GM23338 (cell line): ENCODE measurements at regions not wholly inside any gene's neighbourhood (a gene's known extent, or its start where the extent isn't known, plus 50 kb on each side); places are given as distances from the start of the nearest gene placed in this dataset.

Experiments
- ATAC-seq: fragments of 200-7000 bp; cut with Tn5 transposase; 3 replicates; pipeline ENCODE4 v1.9.1; 2020
- DNase-seq: peaks from one replicate; pipeline ENCODE4 v3.0.0-alpha.2; 2015; ENCODE audit warnings: low spot score
- H2AFZ ChIP-seq: fragments of 200-600 bp; sonication (generic); 2 replicates; pipeline ENCODE4 v1.8.0; 2016; ENCODE audit warnings: antibody characterized with exemption, mild to moderate bottlenecking, moderate library complexity
- H3F3A ChIP-seq: fragments of 200-600 bp; sonication (generic); replicated peaks from 2 replicates; pipeline ENCODE4 v1.8.0; 2017; ENCODE audit warnings: antibody characterized with exemption, mixed run types, low read depth
- H3K27ac ChIP-seq: fragments of 200-600 bp; sonication (generic); 2 replicates; pipeline ENCODE4 v1.6.1; 2016; ENCODE audit warnings: low read depth
- H3K27me3 ChIP-seq: fragments of 200-600 bp; sonication (generic); 2 replicates; pipeline ENCODE4 v1.8.0; 2016; ENCODE audit warnings: mild to moderate bottlenecking, mixed run types, moderate library complexity; ENCODE audit not compliant: insufficient read depth
- H3K36me3 ChIP-seq: fragments of 200-600 bp; sonication (generic); 2 replicates; pipeline ENCODE4 v1.8.0; 2016; ENCODE audit warnings: mild to moderate bottlenecking; ENCODE audit not compliant: insufficient read depth
- H3K4me1 ChIP-seq: fragments of 200-600 bp; sonication (generic); 2 replicates; pipeline ENCODE4 v1.8.0; 2016; ENCODE audit warnings: mild to moderate bottlenecking, moderate library complexity; ENCODE audit not compliant: insufficient read depth
- H3K4me2 ChIP-seq: fragments of 200-600 bp; sonication (generic); 2 replicates; pipeline ENCODE4 v1.7.1; 2017; ENCODE audit warnings: mixed run types
- H3K4me3 ChIP-seq: fragments of 200-600 bp; sonication (generic); 2 replicates; pipeline ENCODE4 v1.6.1; 2016; ENCODE audit warnings: mixed run types
- H3K79me2 ChIP-seq: fragments of 200-600 bp; sonication (generic); replicated peaks from 2 replicates; pipeline ENCODE4 v1.8.0; 2017; ENCODE audit warnings: mild to moderate bottlenecking; ENCODE audit not compliant: insufficient read depth
- H3K9me2 ChIP-seq: fragments of 200-600 bp; sonication (generic); 2 replicates; pipeline ENCODE4 v1.8.0; 2017; ENCODE audit not compliant: insufficient read depth
- H4K20me1 ChIP-seq: fragments of 200-600 bp; sonication (generic); replicated peaks from 2 replicates; pipeline ENCODE4 v1.8.0; 2017; ENCODE audit warnings: mild to moderate bottlenecking; ENCODE audit not compliant: insufficient read depth
- H3K27ac Mint-ChIP-seq: 2 replicates; pipeline ENCODE4 v1.8.0; 2020; ENCODE audit warnings: inconsistent platforms, mild to moderate bottlenecking, moderate library complexity, mixed read lengths
- H3K27me3 Mint-ChIP-seq: 3 replicates; pipeline ENCODE4 v1.8.0; 2022; ENCODE audit warnings: low read depth, mild to moderate bottlenecking, moderate library complexity, mixed read lengths, inconsistent platforms; ENCODE audit not compliant: insufficient read depth, poor library complexity
- H3K36me3 Mint-ChIP-seq: 3 replicates; pipeline ENCODE4 v1.8.0; 2021; ENCODE audit warnings: low read depth, mild to moderate bottlenecking, inconsistent platforms, moderate library complexity, mixed read lengths
- H3K4me1 Mint-ChIP-seq: 3 replicates; pipeline ENCODE4 v1.8.0; 2020; ENCODE audit warnings: mild to moderate bottlenecking, inconsistent platforms, mixed read lengths
- H3K4me3 Mint-ChIP-seq: 3 replicates; pipeline ENCODE4 v1.8.0; 2021; ENCODE audit warnings: moderate library complexity, mild to moderate bottlenecking, inconsistent platforms, mixed read lengths
- H3K9me3 Mint-ChIP-seq: 3 replicates; pipeline ENCODE4 v1.8.0; 2020; ENCODE audit warnings: moderate library complexity, mild to moderate bottlenecking, inconsistent platforms, mixed read lengths
- CREB1 ChIP-seq: fragments of 250-450 bp; sonication (Bioruptor Pico); IDR thresholded peaks from 2 replicates; pipeline ENCODE4 v1.5.0; 2020; ENCODE audit warnings: low read depth, mild to moderate bottlenecking, moderate library complexity
- ETS1 ChIP-seq: IDR thresholded peaks from 2 replicates; pipeline ENCODE4 v1.6.1; 2016; ENCODE audit warnings: antibody characterized with exemption
- EZH2 ChIP-seq: fragments of 200-600 bp; sonication (generic); IDR thresholded peaks from one replicate; pipeline ENCODE4 v1.8.0; 2017; ENCODE audit warnings: antibody characterized with exemption, mild to moderate bottlenecking, low read depth; ENCODE audit not compliant: unreplicated experiment
- EZH2phosphoT487 ChIP-seq: fragments of 200-600 bp; sonication (generic); IDR thresholded peaks from one replicate; pipeline ENCODE4 v1.8.1; 2018; ENCODE audit warnings: antibody characterized with exemption; ENCODE audit not compliant: unreplicated experiment
- JUNB ChIP-seq: IDR thresholded peaks from one replicate; pipeline ENCODE4 v1.6.1; 2016; ENCODE audit warnings: antibody characterized with exemption; ENCODE audit not compliant: unreplicated experiment
- NANOG ChIP-seq: IDR thresholded peaks from 2 replicates; pipeline ENCODE4 v1.6.1; 2016; ENCODE audit warnings: antibody characterized with exemption, borderline replicate concordance
- POLR2AphosphoS5 ChIP-seq: IDR thresholded peaks from 2 replicates; pipeline ENCODE4 v1.6.1; 2016; ENCODE audit warnings: antibody characterized with exemption, low read depth
- REST ChIP-seq: IDR thresholded peaks from one replicate; pipeline ENCODE4 v1.6.1; 2018; ENCODE audit warnings: antibody characterized with exemption; ENCODE audit not compliant: unreplicated experiment
- STAT1 ChIP-seq: IDR thresholded peaks from one replicate; pipeline ENCODE4 v1.6.1; 2016; ENCODE audit warnings: antibody characterized with exemption; ENCODE audit not compliant: unreplicated experiment
- ZNF114 ChIP-seq: fragments of 250-450 bp; sonication (Bioruptor Pico); IDR thresholded peaks from 2 replicates; pipeline ENCODE4 v1.5.0; 2020; ENCODE audit warnings: mild to moderate bottlenecking, moderate library complexity
- ZNF462 ChIP-seq: fragments of 250-450 bp; sonication (Bioruptor Pico); IDR thresholded peaks from 2 replicates; pipeline ENCODE4 v1.5.0; 2020; ENCODE audit warnings: mild to moderate bottlenecking, moderate library complexity
- TF ChIP-seq, protein P1 (sequence below), 2 experiments: fragments of 200-600 bp in 1 of 2; sonication (generic) in 1 of 2; conservative IDR thresholded peaks; 2 replicates each; pipeline versions ENCODE4 v1.5.1 to v1.6.1; 2016 to 2017; ENCODE audit warnings: antibody characterized with exemption in 2 of 2, low read depth in 2 of 2, mild to moderate bottlenecking in 2 of 2, moderate library complexity in 1 of 2

DNA sequence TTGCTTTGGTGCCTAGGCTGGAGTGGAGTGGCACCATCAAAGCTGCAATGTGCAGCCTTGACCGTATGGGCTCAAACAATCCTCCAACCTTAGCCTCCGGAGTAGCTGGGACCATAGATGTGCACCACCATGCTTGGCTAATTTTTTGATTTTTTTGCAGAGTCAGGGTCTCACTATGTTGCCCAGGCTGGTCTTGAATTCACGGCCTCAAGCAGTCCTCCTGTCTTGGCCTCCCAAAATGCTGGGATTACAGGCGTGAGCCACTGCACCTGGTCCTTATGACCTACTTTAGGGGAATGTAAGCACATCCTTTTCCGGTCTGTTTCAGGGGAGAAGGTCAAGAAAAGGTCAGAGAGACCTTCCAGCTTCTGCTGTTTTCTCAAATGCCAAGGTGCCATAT, 53.4 kb upstream of the SPRED2 start:
- no peak for DNase-seq
- H3K9me2 ChIP-seq = 0 out of 2 replicates have a peak, but pooled peaks cover 6% of the 10 kb centered on the region
- no peak overlapping the region for H3K4me3 ChIP-seq
- Mint-ChIP-seq H3K4me3 (no peak overlapping the region), H3K36me3 (no peaks in the 10 kb centered on the region), H3K27me3 (peaks cover 3% of the 10 kb centered on the region), H3K9me3 (peaks cover 6% of the 10 kb centered on the region; the same call in 2 of the 3 replicates), H3K4me1 (peaks cover 8% of the 10 kb centered on the region; the same call in 2 of the 3 replicates), H3K27ac (no peak overlapping the region)
- no peak for ATAC-seq
- no peaks in the 10 kb centered on the region for H3K4me1 ChIP-seq
- no peak overlapping the region for H3K4me2 ChIP-seq
- no peaks in the 10 kb centered on the region for H4K20me1 ChIP-seq
- H3K79me2 ChIP-seq = no peaks in the 10 kb centered on the region
- H3K27me3 ChIP-seq = no peaks in the 10 kb centered on the region
- H2AFZ ChIP-seq = no peak overlapping the region
- H3K27ac ChIP-seq = no peak overlapping the region
- H3F3A ChIP-seq = no peaks in the 10 kb centered on the region
- TF ChIP-seq JUNB (no peak), ETS1 (no peak), CREB1 (CRISPR knock-in tag) (no peak), POLR2AphosphoS5 (no peak), STAT1 (no peak), EZH2 (no peak), EZH2phosphoT487 (no peak), ZNF114 (CRISPR knock-in tag) (no peak), ZNF462 (no peak), NANOG (no peak), REST (no peak)
- TF ChIP-seq, protein P1, sequence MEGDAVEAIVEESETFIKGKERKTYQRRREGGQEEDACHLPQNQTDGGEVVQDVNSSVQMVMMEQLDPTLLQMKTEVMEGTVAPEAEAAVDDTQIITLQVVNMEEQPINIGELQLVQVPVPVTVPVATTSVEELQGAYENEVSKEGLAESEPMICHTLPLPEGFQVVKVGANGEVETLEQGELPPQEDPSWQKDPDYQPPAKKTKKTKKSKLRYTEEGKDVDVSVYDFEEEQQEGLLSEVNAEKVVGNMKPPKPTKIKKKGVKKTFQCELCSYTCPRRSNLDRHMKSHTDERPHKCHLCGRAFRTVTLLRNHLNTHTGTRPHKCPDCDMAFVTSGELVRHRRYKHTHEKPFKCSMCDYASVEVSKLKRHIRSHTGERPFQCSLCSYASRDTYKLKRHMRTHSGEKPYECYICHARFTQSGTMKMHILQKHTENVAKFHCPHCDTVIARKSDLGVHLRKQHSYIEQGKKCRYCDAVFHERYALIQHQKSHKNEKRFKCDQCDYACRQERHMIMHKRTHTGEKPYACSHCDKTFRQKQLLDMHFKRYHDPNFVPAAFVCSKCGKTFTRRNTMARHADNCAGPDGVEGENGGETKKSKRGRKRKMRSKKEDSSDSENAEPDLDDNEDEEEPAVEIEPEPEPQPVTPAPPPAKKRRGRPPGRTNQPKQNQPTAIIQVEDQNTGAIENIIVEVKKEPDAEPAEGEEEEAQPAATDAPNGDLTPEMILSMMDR (conservative IDR thresholded peaks at IDR 0.05; ENCODE audit: low read depth in 2 of 2) = no peak
- no peaks in the 10 kb centered on the region for H3K36me3 ChIP-seq
